ENCODE measurements at regions not wholly inside any gene's neighbourhood (a gene's known extent, or its start where the extent isn't known, plus 50 kb on each side); places are given as distances from the start of the nearest gene placed in this dataset.
"Not testable (repeated sequence)": the region's sequence is repeated elsewhere in the genome, so short reads cannot be mapped to it uniquely, and the experiment has no call there.

- not testable (repeated sequence) for DNase-seq (ENCODE audit: low spot score)
Measured at GRCh38 chrX:90848595-90848994, 586.0 kb upstream of the PABPC5 start.

- no peak for DNase-seq (ENCODE audit: low spot score)
Measured at GRCh38 chrX:90883479-90883878, 551.2 kb upstream of the PABPC5 start.

- DNase-seq (ENCODE audit: low spot score) = not testable (repeated sequence)
Measured at GRCh38 chrX:90914816-90915215, 519.8 kb upstream of the PABPC5 start.

GRCh38 chrX:90946870-90947269 lies 487.8 kb upstream of the PABPC5 start:
- not testable (repeated sequence) for DNase-seq (ENCODE audit: low spot score)

GRCh38 chrX:90995191-90995590 lies 439.4 kb upstream of the PABPC5 start:
- not testable (repeated sequence) for DNase-seq (ENCODE audit: low spot score)

- DNase-seq (ENCODE audit: low spot score) = not testable (repeated sequence)
Measured at GRCh38 chrX:91018111-91018510, 416.5 kb upstream of the PABPC5 start.

GRCh38 chrX:91039777-91040176 lies 394.9 kb upstream of the PABPC5 start:
- no peak for DNase-seq (ENCODE audit: low spot score)

- DNase-seq (ENCODE audit: low spot score) = peak; percentile 3
Measured at GRCh38 chrX:91066104-91066503, 368.5 kb upstream of the PABPC5 start.

- no peak for DNase-seq (ENCODE audit: low spot score)
Measured at GRCh38 chrX:91079342-91080114, 355.1 kb upstream of the PABPC5 start.

- no peak for DNase-seq (ENCODE audit: low spot score)
Measured at GRCh38 chrX:91080822-91081221, 353.8 kb upstream of the PABPC5 start.

- DNase-seq (ENCODE audit: low spot score) = no peak
Measured at GRCh38 chrX:91081873-91082272, 352.8 kb upstream of the PABPC5 start.

- no peak for DNase-seq (ENCODE audit: low spot score)
Measured at GRCh38 chrX:91108761-91109160, 325.9 kb upstream of the PABPC5 start.

GRCh38 chrX:91122151-91122694 lies 312.4 kb upstream of the PABPC5 start:
- peak; percentile 2 for DNase-seq (ENCODE audit: low spot score)

GRCh38 chrX:91137883-91138282 lies 296.8 kb upstream of the PABPC5 start:
- DNase-seq (ENCODE audit: low spot score) = no peak

All from iPS-NIHi11 (cell line).